ENCODE measurements at regions not wholly inside any gene's neighbourhood (a gene's known extent, or its start where the extent isn't known, plus 50 kb on each side); places are given as distances from the start of the nearest gene placed in this dataset.
"Not testable (repeated sequence)": the region's sequence is repeated elsewhere in the genome, so short reads cannot be mapped to it uniquely, and the experiment has no call there.

GRCh38 chrY:10627116-10627515 lies 1099.4 kb downstream of the TSPY10 start:
- peak; percentile 70 for DNase-seq

GRCh38 chrY:10648813-10649212 lies 1121.1 kb downstream of the TSPY10 start:
- not testable (repeated sequence) for DNase-seq

- not testable (repeated sequence) for DNase-seq
These were observed 1129.4 kb downstream of the TSPY10 start for GRCh38 chrY:10657120-10657519.

GRCh38 chrY:10666785-10667184 lies 1139.1 kb downstream of the TSPY10 start:
- no peak for DNase-seq

- no peak for DNase-seq
These were observed 1158.7 kb downstream of the TSPY10 start for GRCh38 chrY:10686414-10686813.

All from fibroblast of skin of abdomen (primary cell).